GM10266 (cell line): ENCODE measurements at regions not wholly inside any gene's neighbourhood (a gene's known extent, or its start where the extent isn't known, plus 50 kb on each side); places are given as distances from the start of the nearest gene placed in this dataset.

Source experiments
- DNase-seq: peaks from one replicate; pipeline ENCODE4 v3.0.0; 2012; ENCODE audit errors: extremely low spot score
- CTCF ChIP-seq: IDR thresholded peaks from 2 replicates; pipeline ENCODE4 v1.5.1; 2012; ENCODE audit warnings: mild to moderate bottlenecking, low read depth; ENCODE audit not compliant: control insufficient read depth, insufficient read depth; ENCODE audit errors: missing control alignments

- no peak for DNase-seq
- no peak for TF ChIP-seq CTCF
Observed at GRCh38 chr21:16912075-16912474, 600.8 kb upstream of the CXADR start.

- DNase-seq = no peak
- no peak for TF ChIP-seq CTCF
Observed at GRCh38 chr21:16913010-16913409, 599.8 kb upstream of the CXADR start.

- no peak for TF ChIP-seq CTCF
- no peak for DNase-seq
Observed at GRCh38 chr21:16928439-16928838, 584.4 kb upstream of the CXADR start.

GRCh38 chr21:16932314-16932713, 580.5 kb upstream of the CXADR start:
- TF ChIP-seq CTCF = no peak
- no peak for DNase-seq

- no peak for TF ChIP-seq CTCF
- no peak for DNase-seq
Observed at GRCh38 chr21:16942703-16943102, 570.1 kb upstream of the CXADR start.

GRCh38 chr21:16943231-16943630, 569.6 kb upstream of the CXADR start:
- no peak for TF ChIP-seq CTCF
- DNase-seq = no peak

GRCh38 chr21:16945580-16945979, 567.3 kb upstream of the CXADR start:
- no peak for TF ChIP-seq CTCF
- no peak for DNase-seq
